ENCODE measurements at regions not wholly inside any gene's neighbourhood (a gene's known extent, or its start where the extent isn't known, plus 50 kb on each side); places are given as distances from the start of the nearest gene placed in this dataset.

GRCh38 chr10:113228530-113228929, 278.5 kb downstream of the TCF7L2 start:
- no peak for TF ChIP-seq BHLHE40 (IDR thresholded peaks at IDR 0.05; ENCODE audit: borderline replicate concordance)
- no peak for TF ChIP-seq TARDBP (IDR thresholded peaks at IDR 0.05)
- no peak for TF ChIP-seq FOXM1 (IDR thresholded peaks at IDR 0.05; ENCODE audit: borderline replicate concordance)
- TF ChIP-seq FOXA1 (IDR thresholded peaks at IDR 0.05), result no peak
- TF ChIP-seq SUZ12 (IDR thresholded peaks at IDR 0.05), result no peak
- TF ChIP-seq ZNF384 (IDR thresholded peaks at IDR 0.05), result no peak
- TF ChIP-seq SP1 (IDR thresholded peaks at IDR 0.05), result no peak
- no peak for TF ChIP-seq ARNT (IDR thresholded peaks at IDR 0.05)
- TF ChIP-seq, protein P1, sequence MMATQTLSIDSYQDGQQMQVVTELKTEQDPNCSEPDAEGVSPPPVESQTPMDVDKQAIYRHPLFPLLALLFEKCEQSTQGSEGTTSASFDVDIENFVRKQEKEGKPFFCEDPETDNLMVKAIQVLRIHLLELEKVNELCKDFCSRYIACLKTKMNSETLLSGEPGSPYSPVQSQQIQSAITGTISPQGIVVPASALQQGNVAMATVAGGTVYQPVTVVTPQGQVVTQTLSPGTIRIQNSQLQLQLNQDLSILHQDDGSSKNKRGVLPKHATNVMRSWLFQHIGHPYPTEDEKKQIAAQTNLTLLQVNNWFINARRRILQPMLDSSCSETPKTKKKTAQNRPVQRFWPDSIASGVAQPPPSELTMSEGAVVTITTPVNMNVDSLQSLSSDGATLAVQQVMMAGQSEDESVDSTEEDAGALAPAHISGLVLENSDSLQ (IDR thresholded peaks at IDR 0.05), result no peak
- TF ChIP-seq ELF4 (IDR thresholded peaks at IDR 0.05), result no peak
- no peak for TF ChIP-seq LEF1 (IDR thresholded peaks at IDR 0.05; ENCODE audit: borderline replicate concordance)
- TF ChIP-seq FOXK2 (IDR thresholded peaks at IDR 0.05), result no peak
- TF ChIP-seq HDGF (IDR thresholded peaks at IDR 0.05; ENCODE audit: borderline replicate concordance), result no peak

Data from HEK293T (cell line).